CD14-positive monocyte (primary cell): ENCODE measurements at regions not wholly inside any gene's neighbourhood (a gene's known extent, or its start where the extent isn't known, plus 50 kb on each side); places are given as distances from the start of the nearest gene placed in this dataset.

Experiments
- DNase-seq, 3 donors: peaks; one replicate each; pipeline ENCODE4 v3.0.0-alpha.2; 2011 to 2022
- H2AFZ ChIP-seq: 2 replicates; pipeline ENCODE4 v1.6.0; 2012; ENCODE audit warnings: mild to moderate bottlenecking, low read depth, low read length, inconsistent platforms; ENCODE audit not compliant: insufficient read depth, poor library complexity, severe bottlenecking
- H3K27ac ChIP-seq, 2 donors: 1 replicate in 1 of 2; 2 replicates in 1 of 2; pipeline ENCODE4 v1.5.1; 2012 to 2013; ENCODE audit warnings: low read length in 2 of 2, control low read depth in 1 of 2, inconsistent platforms in 1 of 2, low read depth in 1 of 2, mild to moderate bottlenecking in 1 of 2
- H3K27me3 ChIP-seq, 2 donors: one replicate each; pipeline versions ENCODE4 v1.6.0 to v1.6.1; 2011 to 2013; ENCODE audit warnings: low read length in 2 of 2; ENCODE audit not compliant: control insufficient read depth in 2 of 2, insufficient read depth in 2 of 2
- H3K36me3 ChIP-seq, 2 donors: replicated peaks in 1 of 2; 1 replicate in 1 of 2; 2 replicates in 1 of 2; pipeline versions ENCODE4 v1.5.1 to v1.6.1; 2012 to 2013; ENCODE audit warnings: low read length in 2 of 2, control low read depth in 1 of 2, inconsistent platforms in 1 of 2, mild to moderate bottlenecking in 1 of 2; ENCODE audit not compliant: insufficient read depth in 2 of 2, control insufficient read depth in 1 of 2
- H3K4me1 ChIP-seq, 2 donors: 1 replicate in 1 of 2; 2 replicates in 1 of 2; pipeline versions ENCODE4 v1.5.1 to v1.6.1; 2012 to 2013; ENCODE audit warnings: low read length in 2 of 2, control low read depth in 1 of 2, inconsistent platforms in 1 of 2, mild to moderate bottlenecking in 1 of 2, moderate library complexity in 1 of 2; ENCODE audit not compliant: insufficient read depth in 2 of 2, control insufficient read depth in 1 of 2
- H3K4me2 ChIP-seq: replicated peaks from 2 replicates; pipeline ENCODE3; 2012; ENCODE audit warnings: low read length, moderate library complexity, mild to moderate bottlenecking; ENCODE audit not compliant: poor library complexity, severe bottlenecking; ENCODE audit errors: extremely low read depth
- H3K4me3 ChIP-seq, 3 experiments: fragments of 200-600 bp in 1 of 3; sonication (generic) in 1 of 3; replicated peaks in 1 of 3; 1 replicate in 2 of 3; 2 replicates in 1 of 3; pipeline ENCODE4 v1.5.1; 2011 to 2013; ENCODE audit warnings: low read length in 3 of 3, mild to moderate bottlenecking in 3 of 3, control low read depth in 2 of 3, low read depth in 2 of 3, inconsistent platforms in 1 of 3, moderate library complexity in 1 of 3
- H3K79me2 ChIP-seq: 2 replicates; pipeline ENCODE4 v1.6.0; 2012; ENCODE audit warnings: mild to moderate bottlenecking, control low read depth, inconsistent platforms, low read length, moderate library complexity; ENCODE audit not compliant: insufficient read depth
- H3K9ac ChIP-seq: 2 replicates; pipeline ENCODE4 v1.6.0; 2017; ENCODE audit warnings: low read length, mild to moderate bottlenecking; ENCODE audit not compliant: insufficient read depth, poor library complexity, severe bottlenecking
- H3K9me3 ChIP-seq, 2 donors: replicated peaks in 1 of 2; 1 replicate in 1 of 2; 2 replicates in 1 of 2; pipeline versions ENCODE4 v1.5.1 to v1.6.1; 2012 to 2013; ENCODE audit warnings: low read length in 2 of 2, control low read depth in 1 of 2; ENCODE audit not compliant: control insufficient read depth in 1 of 2, insufficient read depth in 1 of 2
- H4K20me1 ChIP-seq: 2 replicates; pipeline ENCODE4 v1.6.0; 2012; ENCODE audit warnings: mild to moderate bottlenecking, low read length, control low read depth, moderate library complexity; ENCODE audit not compliant: insufficient read depth
- H3K27ac Mint-ChIP-seq, 7 donors: one replicate each; pipeline ENCODE4 v1.8.0; 2020; ENCODE audit warnings: mild to moderate bottlenecking in 7 of 7, mixed read lengths in 7 of 7, moderate library complexity in 6 of 7, inconsistent platforms in 2 of 7
- H3K27me3 Mint-ChIP-seq, 3 donors: one replicate each; pipeline ENCODE4 v1.8.0; 2021 to 2022; ENCODE audit warnings: low read depth in 3 of 3, mild to moderate bottlenecking in 3 of 3, mixed read lengths in 3 of 3, moderate library complexity in 3 of 3, inconsistent platforms in 1 of 3
- H3K36me3 Mint-ChIP-seq, 2 donors: one replicate each; pipeline ENCODE4 v1.8.0; 2020; ENCODE audit warnings: mixed read lengths in 2 of 2, inconsistent platforms in 1 of 2, mild to moderate bottlenecking in 1 of 2
- H3K4me1 Mint-ChIP-seq: one replicate; pipeline ENCODE4 v1.8.0; 2020; ENCODE audit warnings: mild to moderate bottlenecking, mixed read lengths
- H3K4me3 Mint-ChIP-seq, 2 donors: one replicate each; pipeline ENCODE4 v1.8.0; 2020; ENCODE audit warnings: mild to moderate bottlenecking in 2 of 2, mixed read lengths in 2 of 2, moderate library complexity in 1 of 2
- H3K9me3 Mint-ChIP-seq, 7 donors: one replicate each; pipeline ENCODE4 v1.8.0; 2020 to 2022; ENCODE audit warnings: mixed read lengths in 7 of 7, mild to moderate bottlenecking in 6 of 7, moderate library complexity in 6 of 7, inconsistent platforms in 2 of 7
- CTCF ChIP-seq: fragments of 200-600 bp; IDR thresholded peaks from one replicate; pipeline ENCODE4 v1.8.0; 2022; ENCODE audit warnings: antibody characterized with exemption, mild to moderate bottlenecking
- WGBS: methylation state at CpG from one replicate; pipeline ENCODE4 v1.1.5; 2013; ENCODE audit warnings: missing lambda C conversion rate; ENCODE audit not compliant: insufficient coverage; 5-methylcytosine and 5-hydroxymethylcytosine counted together
- intact Hi-C, 2 donors: fragments of 100-400 bp; cut with micrococcal nuclease; formaldehyde crosslinking; loops; one replicate each; pipeline versions ENCODE4 v1.15.0 to v1.15.1; 2023

GRCh38 chr13:79936368-79937136 lies 404.4 kb downstream of the SPRY2 start:
- Histone ChIP-seq H3K79me2 (no peaks in the 10 kb centered on the region), H3K27me3 (no peaks in the 10 kb centered on the region), H3K27ac (no peak overlapping the region), H3K4me2 (no peak overlapping the region), H3K4me1 (no peaks in the 10 kb centered on the region), H3K36me3 (no peaks in the 10 kb centered on the region), H3K4me3 (no peak overlapping the region), H4K20me1 (no peaks in the 10 kb centered on the region), H3K9me3 (no peaks in the 10 kb centered on the region), H2AFZ (no peak overlapping the region), H3K9ac (no peak overlapping the region)
- WGBS: 88% methylated on average over 8 of the region's 12 CpGs
- H3K36me3 Mint-ChIP-seq: no peaks in the 10 kb centered on the region
- TF ChIP-seq CTCF: no peak
- intact Hi-C loops: no loop called here
- DNase-seq: no peak
- no peak overlapping the region for H3K27ac Mint-ChIP-seq
- H3K4me1 Mint-ChIP-seq: peaks cover 3% of the 10 kb centered on the region
- H3K27me3 Mint-ChIP-seq: peaks cover 0 to 2% (median 0%) of the 10 kb centered on the region in 3 donors
- H3K9me3 Mint-ChIP-seq: peaks cover 0 to 7% (median 0%) of the 10 kb centered on the region in 7 donors
- no peak overlapping the region for H3K4me3 Mint-ChIP-seq

GRCh38 chr13:79935121-79935520 lies 405.8 kb downstream of the SPRY2 start:
- Histone ChIP-seq H3K79me2 (no peaks in the 10 kb centered on the region), H3K4me2 (no peak overlapping the region), H4K20me1 (no peaks in the 10 kb centered on the region), H3K36me3 (no peaks in the 10 kb centered on the region), H2AFZ (no peak overlapping the region), H3K27ac (no peak overlapping the region), H3K27me3 (no peaks in the 10 kb centered on the region), H3K9me3 (no peaks in the 10 kb centered on the region), H3K4me1 (no peaks in the 10 kb centered on the region), H3K9ac (no peak overlapping the region), H3K4me3 (no peak overlapping the region)
- DNase-seq: no peak
- no peak for TF ChIP-seq CTCF
- Mint-ChIP-seq H3K9me3 (peaks cover 0 to 11% (median 3%) of the 10 kb centered on the region in 7 donors), H3K36me3 (no peaks in the 10 kb centered on the region), H3K27ac (no peak overlapping the region), H3K4me1 (peaks cover 2% of the 10 kb centered on the region), H3K27me3 (peaks cover 0 to 2% (median 0%) of the 10 kb centered on the region in 3 donors), H3K4me3 (no peak overlapping the region)
- intact Hi-C loops: no loop called here
